CD4-positive, alpha-beta T cell treated with Interferon gamma for 1 hour (primary cell): ENCODE measurements at regions not wholly inside any gene's neighbourhood (a gene's known extent, or its start where the extent isn't known, plus 50 kb on each side); places are given as distances from the start of the nearest gene placed in this dataset.

Source experiments
- DNase-seq: peaks from one replicate; pipeline ENCODE4 v3.0.0-alpha.2; 2020

- DNase-seq, result no peak
Measured at GRCh38 chr5:174191850-174192655, 146.5 kb downstream of the NSG2 start.

GRCh38 chr5:174192901-174193300 lies 147.4 kb downstream of the NSG2 start:
- DNase-seq, result no peak

- DNase-seq, result no peak
Measured at GRCh38 chr5:174195517-174195916, 150.0 kb downstream of the NSG2 start.

GRCh38 chr5:174197929-174198328 lies 152.4 kb downstream of the NSG2 start:
- DNase-seq, result no peak

- DNase-seq, result no peak
Measured at GRCh38 chr5:174198541-174198940, 153.0 kb downstream of the NSG2 start.

GRCh38 chr5:174202996-174203395 lies 157.5 kb downstream of the NSG2 start:
- DNase-seq, result no peak

- DNase-seq, result no peak
Measured at GRCh38 chr5:174204535-174205313, 159.2 kb downstream of the NSG2 start.

GRCh38 chr5:174205939-174206338 lies 160.4 kb downstream of the NSG2 start:
- DNase-seq, result no peak

GRCh38 chr5:174210596-174211276 lies 165.2 kb downstream of the NSG2 start:
- no peak for DNase-seq

- DNase-seq, result no peak
Measured at GRCh38 chr5:174211277-174211626, 165.7 kb downstream of the NSG2 start.

- DNase-seq, result no peak
Measured at GRCh38 chr5:174217527-174217926, 172.0 kb downstream of the NSG2 start.

- no peak for DNase-seq
Measured at GRCh38 chr5:174218162-174218561, 172.7 kb downstream of the NSG2 start.

GRCh38 chr5:174220417-174220816 lies 174.9 kb downstream of the NSG2 start:
- no peak for DNase-seq

GRCh38 chr5:174221436-174221835 lies 175.9 kb downstream of the NSG2 start:
- DNase-seq, result no peak

GRCh38 chr5:174221946-174222345 lies 176.4 kb downstream of the NSG2 start:
- DNase-seq, result no peak

GRCh38 chr5:174222891-174223290 lies 177.4 kb downstream of the NSG2 start:
- no peak for DNase-seq

GRCh38 chr5:174223355-174223754 lies 177.8 kb downstream of the NSG2 start:
- DNase-seq, result no peak

GRCh38 chr5:174229068-174229467 lies 183.6 kb downstream of the NSG2 start:
- no peak for DNase-seq

- DNase-seq, result no peak
Measured at GRCh38 chr5:174229514-174230370, 184.2 kb downstream of the NSG2 start.

- no peak for DNase-seq
Measured at GRCh38 chr5:174231956-174232487, 186.5 kb downstream of the NSG2 start.

- no peak for DNase-seq
Measured at GRCh38 chr5:174234388-174234787, 188.9 kb downstream of the NSG2 start.

GRCh38 chr5:174235221-174236011 lies 189.9 kb downstream of the NSG2 start:
- no peak for DNase-seq
